ENCODE measurements at regions not wholly inside any gene's neighbourhood (a gene's known extent, or its start where the extent isn't known, plus 50 kb on each side); places are given as distances from the start of the nearest gene placed in this dataset.
"Not testable (repeated sequence)": the region's sequence is repeated elsewhere in the genome, so short reads cannot be mapped to it uniquely, and the experiment has no call there.

DNA sequence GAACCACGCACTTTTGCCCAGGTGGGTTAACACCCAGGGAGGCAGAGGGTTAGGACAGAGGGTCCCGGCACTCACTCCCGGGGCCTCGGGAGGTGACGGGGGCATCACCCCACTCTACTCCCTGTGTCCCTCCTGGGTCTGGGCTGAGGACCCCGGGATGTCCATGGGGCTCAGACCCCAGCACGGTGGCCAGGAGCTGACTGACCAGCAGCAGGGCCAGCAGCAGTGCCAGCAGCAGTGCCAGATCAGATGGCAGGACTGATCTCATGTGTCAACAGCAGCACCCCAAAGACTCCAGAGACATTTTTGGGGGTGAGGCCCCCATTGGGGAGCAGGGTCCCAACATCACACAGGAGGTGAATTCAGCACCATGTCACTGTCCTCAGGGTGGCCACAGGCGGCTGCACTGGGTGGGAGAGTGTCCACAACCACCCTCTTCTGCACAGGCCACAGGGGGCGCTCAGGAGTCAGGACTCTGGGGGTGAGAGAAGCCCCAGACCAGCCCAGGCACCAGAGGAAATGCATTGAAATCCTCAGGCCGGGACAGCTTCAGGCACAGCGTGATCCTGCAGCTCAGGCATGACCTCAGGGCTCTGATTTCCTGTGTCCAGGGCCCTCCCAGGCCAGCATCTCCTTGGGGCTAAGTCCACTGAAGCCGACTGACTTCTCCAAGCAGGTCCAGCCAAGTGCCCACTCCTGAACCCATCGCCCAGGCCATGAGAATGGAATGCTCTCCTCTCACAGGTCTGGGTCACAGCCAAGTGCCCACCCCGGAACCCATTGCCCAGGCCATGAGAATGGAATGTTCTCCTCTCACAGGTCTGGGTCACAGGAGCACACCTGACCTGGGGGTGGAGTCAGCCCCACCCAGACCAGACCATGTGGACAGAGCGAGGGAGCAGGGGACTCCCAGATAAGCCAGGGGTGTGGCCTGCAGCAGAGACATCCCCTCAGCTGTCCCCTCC lies 87.2 kb upstream of the SFSWAP start (continued):
- 0 out of 2 replicates have a peak, but pooled peaks have one; percentile 18 for TF ChIP-seq JUND (IDR thresholded peaks at IDR 0.05; ENCODE audit: borderline replicate concordance, low read depth, low read length)
- TF ChIP-seq JUND (tag; IDR thresholded peaks at IDR 0.05; ENCODE audit: borderline replicate concordance, low read depth, low read length): not testable (repeated sequence)
- peak in 1 of 2 experiments; percentile 41; a peak in 2 of 4 replicates for TF ChIP-seq RAD21 (CRISPR knock-in tag; conservative IDR thresholded peaks at IDR 0.05 in 1 of 2, IDR thresholded peaks at IDR 0.05 in 1 of 2)
- TF ChIP-seq, protein P1, sequence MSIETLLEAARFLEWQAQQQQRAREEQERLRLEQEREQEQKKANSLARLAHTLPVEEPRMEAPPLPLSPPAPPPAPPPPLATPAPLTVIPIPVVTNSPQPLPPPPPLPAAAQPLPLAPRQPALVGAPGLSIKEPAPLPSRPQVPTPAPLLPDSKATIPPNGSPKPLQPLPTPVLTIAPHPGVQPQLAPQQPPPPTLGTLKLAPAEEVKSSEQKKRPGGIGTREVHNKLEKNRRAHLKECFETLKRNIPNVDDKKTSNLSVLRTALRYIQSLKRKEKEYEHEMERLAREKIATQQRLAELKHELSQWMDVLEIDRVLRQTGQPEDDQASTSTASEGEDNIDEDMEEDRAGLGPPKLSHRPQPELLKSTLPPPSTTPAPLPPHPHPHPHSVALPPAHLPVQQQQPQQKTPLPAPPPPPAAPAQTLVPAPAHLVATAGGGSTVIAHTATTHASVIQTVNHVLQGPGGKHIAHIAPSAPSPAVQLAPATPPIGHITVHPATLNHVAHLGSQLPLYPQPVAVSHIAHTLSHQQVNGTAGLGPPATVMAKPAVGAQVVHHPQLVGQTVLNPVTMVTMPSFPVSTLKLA (conservative IDR thresholded peaks at IDR 0.05): peak; percentile 35 to 69; a peak in 1 of 4 replicates
- peak; percentile 67 for TF ChIP-seq RBM25 (IDR thresholded peaks at IDR 0.05; ENCODE audit: low read depth, low read length, severe bottlenecking)
- TF ChIP-seq ATF7 (IDR thresholded peaks at IDR 0.05): peak; percentile 28; the same call in 1 of the 2 replicates
- TF ChIP-seq, protein P2, sequence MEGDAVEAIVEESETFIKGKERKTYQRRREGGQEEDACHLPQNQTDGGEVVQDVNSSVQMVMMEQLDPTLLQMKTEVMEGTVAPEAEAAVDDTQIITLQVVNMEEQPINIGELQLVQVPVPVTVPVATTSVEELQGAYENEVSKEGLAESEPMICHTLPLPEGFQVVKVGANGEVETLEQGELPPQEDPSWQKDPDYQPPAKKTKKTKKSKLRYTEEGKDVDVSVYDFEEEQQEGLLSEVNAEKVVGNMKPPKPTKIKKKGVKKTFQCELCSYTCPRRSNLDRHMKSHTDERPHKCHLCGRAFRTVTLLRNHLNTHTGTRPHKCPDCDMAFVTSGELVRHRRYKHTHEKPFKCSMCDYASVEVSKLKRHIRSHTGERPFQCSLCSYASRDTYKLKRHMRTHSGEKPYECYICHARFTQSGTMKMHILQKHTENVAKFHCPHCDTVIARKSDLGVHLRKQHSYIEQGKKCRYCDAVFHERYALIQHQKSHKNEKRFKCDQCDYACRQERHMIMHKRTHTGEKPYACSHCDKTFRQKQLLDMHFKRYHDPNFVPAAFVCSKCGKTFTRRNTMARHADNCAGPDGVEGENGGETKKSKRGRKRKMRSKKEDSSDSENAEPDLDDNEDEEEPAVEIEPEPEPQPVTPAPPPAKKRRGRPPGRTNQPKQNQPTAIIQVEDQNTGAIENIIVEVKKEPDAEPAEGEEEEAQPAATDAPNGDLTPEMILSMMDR (IDR thresholded peaks at IDR 0.05 in 2 of 3, conservative IDR thresholded peaks at IDR 0.05 in 1 of 3; ENCODE audit: insufficient read depth in 2 of 3, low read depth in 1 of 3, low read length in 3 of 3): peak; percentile 71 to 79 (median 77)
- TF ChIP-seq, protein P3, sequence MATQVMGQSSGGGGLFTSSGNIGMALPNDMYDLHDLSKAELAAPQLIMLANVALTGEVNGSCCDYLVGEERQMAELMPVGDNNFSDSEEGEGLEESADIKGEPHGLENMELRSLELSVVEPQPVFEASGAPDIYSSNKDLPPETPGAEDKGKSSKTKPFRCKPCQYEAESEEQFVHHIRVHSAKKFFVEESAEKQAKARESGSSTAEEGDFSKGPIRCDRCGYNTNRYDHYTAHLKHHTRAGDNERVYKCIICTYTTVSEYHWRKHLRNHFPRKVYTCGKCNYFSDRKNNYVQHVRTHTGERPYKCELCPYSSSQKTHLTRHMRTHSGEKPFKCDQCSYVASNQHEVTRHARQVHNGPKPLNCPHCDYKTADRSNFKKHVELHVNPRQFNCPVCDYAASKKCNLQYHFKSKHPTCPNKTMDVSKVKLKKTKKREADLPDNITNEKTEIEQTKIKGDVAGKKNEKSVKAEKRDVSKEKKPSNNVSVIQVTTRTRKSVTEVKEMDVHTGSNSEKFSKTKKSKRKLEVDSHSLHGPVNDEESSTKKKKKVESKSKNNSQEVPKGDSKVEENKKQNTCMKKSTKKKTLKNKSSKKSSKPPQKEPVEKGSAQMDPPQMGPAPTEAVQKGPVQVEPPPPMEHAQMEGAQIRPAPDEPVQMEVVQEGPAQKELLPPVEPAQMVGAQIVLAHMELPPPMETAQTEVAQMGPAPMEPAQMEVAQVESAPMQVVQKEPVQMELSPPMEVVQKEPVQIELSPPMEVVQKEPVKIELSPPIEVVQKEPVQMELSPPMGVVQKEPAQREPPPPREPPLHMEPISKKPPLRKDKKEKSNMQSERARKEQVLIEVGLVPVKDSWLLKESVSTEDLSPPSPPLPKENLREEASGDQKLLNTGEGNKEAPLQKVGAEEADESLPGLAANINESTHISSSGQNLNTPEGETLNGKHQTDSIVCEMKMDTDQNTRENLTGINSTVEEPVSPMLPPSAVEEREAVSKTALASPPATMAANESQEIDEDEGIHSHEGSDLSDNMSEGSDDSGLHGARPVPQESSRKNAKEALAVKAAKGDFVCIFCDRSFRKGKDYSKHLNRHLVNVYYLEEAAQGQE (IDR thresholded peaks at IDR 0.05; ENCODE audit: borderline replicate concordance): peak; percentile 93
- TF ChIP-seq, protein P3 (CRISPR knock-in tag; IDR thresholded peaks at IDR 0.05; ENCODE audit: low read depth): peak; percentile 61; the same call in 1 of the 2 replicates
- TF ChIP-seq ZEB2 (IDR thresholded peaks at IDR 0.05): peak; percentile 54; the same call in 1 of the 2 replicates
- 0 out of 2 replicates have a peak, but pooled peaks have one; percentile 18 for TF ChIP-seq RBFOX2 (IDR thresholded peaks at IDR 0.05; ENCODE audit: low read depth, low read length)
- peak; percentile 74; the same call in 1 of the 2 replicates for TF ChIP-seq EHMT2 (IDR thresholded peaks at IDR 0.05)
- peak; percentile 44; the same call in 1 of the 2 replicates for TF ChIP-seq GABPB1 (CRISPR knock-in tag; IDR thresholded peaks at IDR 0.05)
- peak; percentile 51; the same call in 1 of the 2 replicates for TF ChIP-seq SMARCA5 (IDR thresholded peaks at IDR 0.05)
